ENCODE measurements at regions not wholly inside any gene's neighbourhood (a gene's known extent, or its start where the extent isn't known, plus 50 kb on each side); places are given as distances from the start of the nearest gene placed in this dataset.

GRCh38 chr21:45351526-45352275, 53.3 kb upstream of the COL18A1 start:
- Histone ChIP-seq H3K4me3 (ENCODE audit: insufficient read depth, low read length) (no peak overlapping the region), H3K4me1 (ENCODE audit: insufficient read depth, low read length) (peaks cover 11% of the 10 kb centered on the region), H3K79me2 (ENCODE audit: insufficient read depth, low read length) (no peaks in the 10 kb centered on the region), H4K20me1 (ENCODE audit: insufficient read depth, low read length) (no peaks in the 10 kb centered on the region), H2AFZ (ENCODE audit: low read length) (no peak overlapping the region), H3K27ac (ENCODE audit: low read depth, low read length) (no peak overlapping the region), H3K27me3 (ENCODE audit: insufficient read depth, low read length) (peaks cover 5% of the 10 kb centered on the region), H3K36me3 (ENCODE audit: insufficient read depth, low read length) (no peaks in the 10 kb centered on the region), H3K4me2 (ENCODE audit: insufficient read depth, low read length) (no peak overlapping the region), H3K9me3 (ENCODE audit: low read depth, low read length) (no peaks in the 10 kb centered on the region)
- no peak for DNase-seq (ENCODE audit: insufficient read length, low spot score, missing footprints)
- TF ChIP-seq, protein P1, sequence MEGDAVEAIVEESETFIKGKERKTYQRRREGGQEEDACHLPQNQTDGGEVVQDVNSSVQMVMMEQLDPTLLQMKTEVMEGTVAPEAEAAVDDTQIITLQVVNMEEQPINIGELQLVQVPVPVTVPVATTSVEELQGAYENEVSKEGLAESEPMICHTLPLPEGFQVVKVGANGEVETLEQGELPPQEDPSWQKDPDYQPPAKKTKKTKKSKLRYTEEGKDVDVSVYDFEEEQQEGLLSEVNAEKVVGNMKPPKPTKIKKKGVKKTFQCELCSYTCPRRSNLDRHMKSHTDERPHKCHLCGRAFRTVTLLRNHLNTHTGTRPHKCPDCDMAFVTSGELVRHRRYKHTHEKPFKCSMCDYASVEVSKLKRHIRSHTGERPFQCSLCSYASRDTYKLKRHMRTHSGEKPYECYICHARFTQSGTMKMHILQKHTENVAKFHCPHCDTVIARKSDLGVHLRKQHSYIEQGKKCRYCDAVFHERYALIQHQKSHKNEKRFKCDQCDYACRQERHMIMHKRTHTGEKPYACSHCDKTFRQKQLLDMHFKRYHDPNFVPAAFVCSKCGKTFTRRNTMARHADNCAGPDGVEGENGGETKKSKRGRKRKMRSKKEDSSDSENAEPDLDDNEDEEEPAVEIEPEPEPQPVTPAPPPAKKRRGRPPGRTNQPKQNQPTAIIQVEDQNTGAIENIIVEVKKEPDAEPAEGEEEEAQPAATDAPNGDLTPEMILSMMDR (IDR thresholded peaks at IDR 0.05; ENCODE audit: extremely low read depth, low read depth, low read length), result no peak

DNA sequence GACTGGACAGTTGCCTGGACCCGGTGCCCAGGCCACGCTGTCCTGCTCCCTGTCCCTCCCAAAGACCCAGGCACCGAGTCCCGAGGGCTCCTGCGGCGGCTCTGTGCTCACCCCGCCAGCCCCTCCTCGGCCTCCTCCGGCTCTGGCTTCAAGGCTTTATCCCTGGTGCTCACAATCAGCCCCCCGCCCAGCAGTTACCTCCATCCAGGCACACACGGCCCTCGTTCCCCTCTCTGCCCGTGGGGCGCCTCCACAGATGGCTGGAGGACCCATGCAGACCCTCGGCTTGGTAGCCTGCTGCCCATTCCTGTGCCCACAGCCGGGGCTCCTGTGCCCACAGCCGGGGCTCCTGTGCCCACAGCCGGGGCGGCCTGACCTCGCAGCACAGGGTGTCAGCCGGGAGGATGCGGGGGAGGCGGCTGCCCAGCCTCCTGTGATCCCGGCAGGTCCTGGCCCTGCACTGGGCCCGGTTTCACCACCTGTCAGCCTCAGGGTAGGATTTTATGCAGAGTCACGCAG, 52.3 kb upstream of the COL18A1 start:
- TF ChIP-seq, protein P1 (IDR thresholded peaks at IDR 0.05; ENCODE audit: extremely low read depth, low read depth, low read length), result no peak
- peaks cover 11% of the 10 kb centered on the region for H3K4me1 ChIP-seq (ENCODE audit: insufficient read depth, low read length)

DNA sequence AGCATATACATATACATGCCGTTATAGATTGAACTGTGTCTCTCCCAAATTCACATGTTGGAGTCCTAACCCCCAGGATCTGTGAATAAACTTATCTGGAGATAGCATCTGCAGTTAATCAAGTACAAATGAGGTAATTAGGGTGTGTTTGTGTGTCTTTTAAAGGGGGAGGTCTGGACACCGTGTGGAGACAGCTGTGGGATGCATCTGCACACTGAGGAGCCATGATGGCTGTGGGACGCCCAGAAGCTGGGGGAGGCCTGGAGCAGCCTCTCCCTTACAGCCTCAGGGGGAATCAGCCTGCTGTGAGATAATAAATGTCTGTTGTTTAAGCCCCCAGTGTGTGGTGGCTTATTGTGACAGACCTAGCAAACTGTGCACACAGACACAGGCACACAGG, 51.8 kb upstream of the COL18A1 start:
- no peak for DNase-seq (ENCODE audit: insufficient read length, low spot score, missing footprints)
- no peak overlapping the region for H2AFZ ChIP-seq (ENCODE audit: low read length)
- H3K27me3 ChIP-seq (ENCODE audit: insufficient read depth, low read length), result peaks cover 3% of the 10 kb centered on the region
- H4K20me1 ChIP-seq (ENCODE audit: insufficient read depth, low read length), result no peaks in the 10 kb centered on the region
- H3K4me1 ChIP-seq (ENCODE audit: insufficient read depth, low read length), result peaks cover 6% of the 10 kb centered on the region
- H3K4me2 ChIP-seq (ENCODE audit: insufficient read depth, low read length), result no peak overlapping the region
- no peak overlapping the region for H3K27ac ChIP-seq (ENCODE audit: low read depth, low read length)
- H3K36me3 ChIP-seq (ENCODE audit: insufficient read depth, low read length), result no peaks in the 10 kb centered on the region
- no peaks in the 10 kb centered on the region for H3K79me2 ChIP-seq (ENCODE audit: insufficient read depth, low read length)
- no peaks in the 10 kb centered on the region for H3K9me3 ChIP-seq (ENCODE audit: low read depth, low read length)
- TF ChIP-seq, protein P1 (IDR thresholded peaks at IDR 0.05; ENCODE audit: extremely low read depth, low read depth, low read length), result no peak
- no peak overlapping the region for H3K4me3 ChIP-seq (ENCODE audit: insufficient read depth, low read length)

More for the DNA sequence above, 52.3 kb upstream of the COL18A1 start:
- Histone ChIP-seq H3K4me2 (ENCODE audit: insufficient read depth, low read length) (no peak overlapping the region), H3K79me2 (ENCODE audit: insufficient read depth, low read length) (no peaks in the 10 kb centered on the region), H3K27me3 (ENCODE audit: insufficient read depth, low read length) (peaks cover 2% of the 10 kb centered on the region), H3K36me3 (ENCODE audit: insufficient read depth, low read length) (no peaks in the 10 kb centered on the region), H4K20me1 (ENCODE audit: insufficient read depth, low read length) (no peaks in the 10 kb centered on the region), H3K9me3 (ENCODE audit: low read depth, low read length) (no peaks in the 10 kb centered on the region), H2AFZ (ENCODE audit: low read length) (no peak overlapping the region), H3K4me3 (ENCODE audit: insufficient read depth, low read length) (no peak overlapping the region), H3K27ac (ENCODE audit: low read depth, low read length) (no peak overlapping the region)
- no peak for DNase-seq (ENCODE audit: insufficient read length, low spot score, missing footprints)

- H3K36me3 ChIP-seq (ENCODE audit: insufficient read depth, low read length), result no peaks in the 10 kb centered on the region
- no peak for DNase-seq (ENCODE audit: insufficient read length, low spot score, missing footprints)
- H3K79me2 ChIP-seq (ENCODE audit: insufficient read depth, low read length), result no peaks in the 10 kb centered on the region
- no peak overlapping the region for H3K27ac ChIP-seq (ENCODE audit: low read depth, low read length)
- H3K9me3 ChIP-seq (ENCODE audit: low read depth, low read length), result no peaks in the 10 kb centered on the region
- H3K4me2 ChIP-seq (ENCODE audit: insufficient read depth, low read length), result no peak overlapping the region
- no peak overlapping the region for H2AFZ ChIP-seq (ENCODE audit: low read length)
- TF ChIP-seq, protein P1 (IDR thresholded peaks at IDR 0.05; ENCODE audit: extremely low read depth, low read depth, low read length), result no peak
- H3K4me1 ChIP-seq (ENCODE audit: insufficient read depth, low read length), result peaks cover 5% of the 10 kb centered on the region
- peaks cover 3% of the 10 kb centered on the region for H3K27me3 ChIP-seq (ENCODE audit: insufficient read depth, low read length)
- H3K4me3 ChIP-seq (ENCODE audit: insufficient read depth, low read length), result no peak overlapping the region
- H4K20me1 ChIP-seq (ENCODE audit: insufficient read depth, low read length), result no peaks in the 10 kb centered on the region
Measured at GRCh38 chr21:45354970-45355369, 50.0 kb upstream of the COL18A1 start.

Measured in osteoblast (primary cell).